Activated T-helper 17 cell treated with anti-CD3 and anti-CD28 coated beads, Interleukin-2, amount 50 U/mL, for 72 hours (primary cell): ENCODE measurements at regions not wholly inside any gene's neighbourhood (a gene's known extent, or its start where the extent isn't known, plus 50 kb on each side); places are given as distances from the start of the nearest gene placed in this dataset.

Experiments
- ATAC-seq: fragments of 150-1000 bp; cut with Tn5 transposase; replicated peaks from 2 replicates; pipeline ENCODE4 v1.10.0; 2021; ENCODE audit warnings: mild to moderate bottlenecking, moderate library complexity
- H3K27ac Mint-ChIP-seq: one replicate; pipeline ENCODE4 v1.8.0; 2022; ENCODE audit warnings: mixed read lengths
- H3K27me3 Mint-ChIP-seq: one replicate; pipeline ENCODE4 v1.8.0; 2022; ENCODE audit warnings: mixed read lengths
- H3K36me3 Mint-ChIP-seq: one replicate; pipeline ENCODE4 v1.8.0; 2022; ENCODE audit warnings: low read depth, mild to moderate bottlenecking, mixed read lengths
- H3K4me1 Mint-ChIP-seq: one replicate; pipeline ENCODE4 v1.8.0; 2022; ENCODE audit warnings: mixed read lengths
- H3K4me3 Mint-ChIP-seq: one replicate; pipeline ENCODE4 v1.8.0; 2022; ENCODE audit warnings: mild to moderate bottlenecking, mixed read lengths
- H3K9me3 Mint-ChIP-seq: one replicate; pipeline ENCODE4 v1.8.0; 2022; ENCODE audit warnings: mixed read lengths

- no peak for ATAC-seq
Observed at GRCh38 chr15:96079882-96080281, 250.6 kb upstream of the NR2F2 start.

DNA sequence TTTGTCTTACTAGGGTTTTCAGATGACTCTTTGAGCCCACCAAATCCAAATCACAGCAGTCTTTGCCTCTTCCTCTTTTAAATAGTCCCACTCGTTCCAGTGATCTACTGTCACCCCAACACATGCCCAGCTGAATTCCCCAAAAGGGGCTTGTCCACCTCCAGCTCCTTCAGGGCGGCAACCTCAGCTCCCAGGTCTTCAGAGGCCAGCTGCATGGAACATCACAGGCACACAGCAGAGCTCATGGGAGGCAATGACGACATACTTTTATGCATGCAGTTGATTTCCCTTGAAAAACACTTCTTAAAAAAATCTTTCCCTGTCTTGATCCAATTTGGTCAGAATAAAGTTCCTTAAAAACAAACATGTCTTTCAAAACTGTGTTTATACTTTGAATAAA lies 244.3 kb upstream of the NR2F2 start:
- ATAC-seq: no peak
- Mint-ChIP-seq H3K27ac (no peak overlapping the region), H3K4me3 (no peak overlapping the region), H3K9me3 (no peaks in the 10 kb centered on the region), H3K4me1 (no peaks in the 10 kb centered on the region), H3K27me3 (no peaks in the 10 kb centered on the region), H3K36me3 (no peaks in the 10 kb centered on the region)

More at GRCh38 chr15:96079882-96080281, 250.6 kb upstream of the NR2F2 start:
- Mint-ChIP-seq H3K4me1 (no peaks in the 10 kb centered on the region), H3K36me3 (no peaks in the 10 kb centered on the region), H3K27me3 (no peaks in the 10 kb centered on the region), H3K4me3 (no peak overlapping the region), H3K9me3 (no peaks in the 10 kb centered on the region), H3K27ac (no peak overlapping the region)

- Mint-ChIP-seq H3K9me3 (no peaks in the 10 kb centered on the region), H3K4me1 (no peaks in the 10 kb centered on the region), H3K36me3 (no peaks in the 10 kb centered on the region), H3K27ac (no peak overlapping the region), H3K27me3 (no peaks in the 10 kb centered on the region), H3K4me3 (no peak overlapping the region)
- no peak for ATAC-seq
Observed at GRCh38 chr15:96087180-96087884, 243.2 kb upstream of the NR2F2 start.

GRCh38 chr15:96088650-96089049 lies 241.8 kb upstream of the NR2F2 start:
- Mint-ChIP-seq H3K4me1 (no peaks in the 10 kb centered on the region), H3K36me3 (no peaks in the 10 kb centered on the region), H3K9me3 (no peaks in the 10 kb centered on the region), H3K27ac (no peak overlapping the region), H3K4me3 (no peak overlapping the region), H3K27me3 (no peaks in the 10 kb centered on the region)
- ATAC-seq: no peak

- Mint-ChIP-seq H3K4me3 (no peak overlapping the region), H3K27me3 (peaks cover 3% of the 10 kb centered on the region), H3K27ac (no peak overlapping the region), H3K36me3 (no peaks in the 10 kb centered on the region), H3K4me1 (no peaks in the 10 kb centered on the region), H3K9me3 (peaks cover 5% of the 10 kb centered on the region)
- no peak for ATAC-seq
Observed at GRCh38 chr15:96089405-96090058, 241.0 kb upstream of the NR2F2 start.

DNA sequence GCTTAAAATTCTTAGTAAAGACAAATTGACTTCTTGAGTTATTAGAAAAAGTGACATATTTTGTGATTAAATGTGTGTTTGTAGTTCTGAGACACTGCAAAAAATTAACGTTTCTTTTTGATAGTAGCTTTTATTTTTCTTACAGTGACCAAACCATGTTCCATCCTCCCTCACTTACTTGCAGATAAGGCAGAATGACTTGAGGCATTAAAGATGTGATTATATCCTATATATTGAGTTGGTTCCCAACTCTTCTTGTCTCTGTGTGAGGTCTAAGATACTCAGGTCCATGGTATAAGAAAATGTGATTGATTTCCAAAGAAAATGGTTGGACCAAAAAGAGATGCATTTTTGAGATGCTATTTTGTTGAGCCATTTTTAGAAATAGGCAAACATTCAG lies 238.3 kb upstream of the NR2F2 start:
- ATAC-seq: no peak
- Mint-ChIP-seq H3K4me1 (no peaks in the 10 kb centered on the region), H3K9me3 (peaks cover 9% of the 10 kb centered on the region), H3K4me3 (no peak overlapping the region), H3K27ac (no peak overlapping the region), H3K36me3 (no peaks in the 10 kb centered on the region), H3K27me3 (peaks cover 3% of the 10 kb centered on the region)

- Mint-ChIP-seq H3K4me1 (no peaks in the 10 kb centered on the region), H3K36me3 (no peaks in the 10 kb centered on the region), H3K9me3 (peaks cover 9% of the 10 kb centered on the region), H3K27ac (no peak overlapping the region), H3K27me3 (peaks cover 3% of the 10 kb centered on the region), H3K4me3 (no peak overlapping the region)
- ATAC-seq: no peak
Observed at GRCh38 chr15:96093063-96093462, 237.4 kb upstream of the NR2F2 start.

- Mint-ChIP-seq H3K4me1 (no peaks in the 10 kb centered on the region), H3K27me3 (peaks cover 3% of the 10 kb centered on the region), H3K36me3 (no peaks in the 10 kb centered on the region), H3K4me3 (no peak overlapping the region), H3K27ac (no peak overlapping the region), H3K9me3 (peaks cover 9% of the 10 kb centered on the region)
- no peak for ATAC-seq
Observed at GRCh38 chr15:96097661-96098060, 232.8 kb upstream of the NR2F2 start.

- no peak for ATAC-seq
- Mint-ChIP-seq H3K4me1 (no peaks in the 10 kb centered on the region), H3K27me3 (no peaks in the 10 kb centered on the region), H3K9me3 (peaks cover 7% of the 10 kb centered on the region), H3K4me3 (no peak overlapping the region), H3K36me3 (no peaks in the 10 kb centered on the region), H3K27ac (no peak overlapping the region)
Observed at GRCh38 chr15:96102631-96103030, 227.9 kb upstream of the NR2F2 start.

DNA sequence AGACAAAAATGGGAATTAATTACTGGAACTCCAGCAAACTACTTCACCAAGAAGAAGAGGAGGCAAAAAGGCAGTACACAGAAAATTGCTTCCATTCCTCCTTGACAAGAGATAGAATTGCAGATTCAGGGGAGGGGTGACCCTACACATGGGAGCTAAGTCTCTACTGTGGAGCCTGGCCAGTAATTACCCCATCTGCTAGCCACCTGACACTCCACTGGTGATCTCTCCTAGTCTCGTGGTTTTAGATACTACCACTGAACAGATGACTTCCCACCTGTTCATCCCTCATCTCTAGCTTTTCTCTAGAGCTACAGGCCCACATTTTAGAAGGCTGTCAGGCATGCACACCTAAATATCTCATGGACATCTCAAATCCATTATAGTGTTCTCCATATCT lies 224.3 kb upstream of the NR2F2 start:
- Mint-ChIP-seq H3K4me1 (no peaks in the 10 kb centered on the region), H3K4me3 (no peak overlapping the region), H3K36me3 (no peaks in the 10 kb centered on the region), H3K27me3 (no peaks in the 10 kb centered on the region), H3K27ac (no peak overlapping the region), H3K9me3 (peaks cover 7% of the 10 kb centered on the region)
- no peak for ATAC-seq

GRCh38 chr15:96106628-96107027 lies 223.9 kb upstream of the NR2F2 start:
- Mint-ChIP-seq H3K4me3 (no peak overlapping the region), H3K27me3 (no peaks in the 10 kb centered on the region), H3K27ac (no peak overlapping the region), H3K4me1 (no peaks in the 10 kb centered on the region), H3K36me3 (no peaks in the 10 kb centered on the region), H3K9me3 (peaks cover 7% of the 10 kb centered on the region)
- no peak for ATAC-seq

DNA sequence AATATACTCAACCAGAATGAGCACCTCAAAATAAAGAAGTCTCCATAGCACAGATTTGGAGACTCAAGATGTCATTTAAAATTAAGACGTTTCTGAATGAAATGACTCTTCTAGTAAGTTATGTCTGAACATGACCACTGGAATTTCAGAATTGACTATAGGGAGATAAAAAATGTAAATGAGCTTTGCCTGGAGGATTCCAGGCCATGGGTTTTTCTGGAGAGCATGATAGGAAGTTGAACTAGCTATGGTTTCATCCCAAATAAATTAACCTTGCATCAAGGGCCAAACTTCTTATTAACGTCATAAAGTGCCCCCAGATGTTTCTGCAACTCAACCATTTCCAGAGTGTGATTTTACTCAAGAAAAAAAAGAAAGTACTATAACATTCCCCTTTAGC lies 222.6 kb upstream of the NR2F2 start:
- no peaks in the 10 kb centered on the region for H3K36me3 Mint-ChIP-seq
- no peak overlapping the region for H3K27ac Mint-ChIP-seq
- H3K4me3 Mint-ChIP-seq: no peak overlapping the region
- H3K27me3 Mint-ChIP-seq: no peaks in the 10 kb centered on the region
- peaks cover 12% of the 10 kb centered on the region for H3K9me3 Mint-ChIP-seq
- no peak for ATAC-seq
- no peaks in the 10 kb centered on the region for H3K4me1 Mint-ChIP-seq

- Mint-ChIP-seq H3K4me3 (no peak overlapping the region), H3K36me3 (no peaks in the 10 kb centered on the region), H3K27me3 (no peaks in the 10 kb centered on the region), H3K27ac (no peak overlapping the region), H3K4me1 (no peaks in the 10 kb centered on the region), H3K9me3 (peaks cover 12% of the 10 kb centered on the region)
- no peak for ATAC-seq
Observed at GRCh38 chr15:96108405-96108804, 222.1 kb upstream of the NR2F2 start.

DNA sequence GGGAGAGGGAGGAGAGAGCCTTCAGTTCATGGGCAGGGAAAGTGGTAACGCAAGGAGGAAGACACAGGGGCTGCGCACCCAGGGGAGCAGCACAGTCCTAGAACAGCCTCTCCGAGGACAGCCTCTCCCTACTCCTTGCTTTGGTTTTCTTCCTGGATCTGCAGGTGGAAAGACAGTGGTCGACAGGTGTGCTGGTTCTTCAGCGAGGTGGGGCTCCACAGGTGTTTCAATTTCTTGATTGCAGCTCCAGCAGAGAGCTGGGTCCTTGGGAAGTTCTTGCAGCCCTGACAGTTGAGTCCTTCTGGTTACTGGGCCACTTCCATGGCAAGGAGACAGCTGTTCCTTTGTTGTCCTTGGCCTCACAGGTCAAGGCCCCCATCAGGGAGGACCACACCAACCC lies 220.7 kb upstream of the NR2F2 start:
- Mint-ChIP-seq H3K27me3 (no peaks in the 10 kb centered on the region), H3K4me3 (no peak overlapping the region), H3K36me3 (no peaks in the 10 kb centered on the region), H3K27ac (no peak overlapping the region), H3K9me3 (peaks cover 12% of the 10 kb centered on the region), H3K4me1 (no peaks in the 10 kb centered on the region)
- no peak for ATAC-seq

DNA sequence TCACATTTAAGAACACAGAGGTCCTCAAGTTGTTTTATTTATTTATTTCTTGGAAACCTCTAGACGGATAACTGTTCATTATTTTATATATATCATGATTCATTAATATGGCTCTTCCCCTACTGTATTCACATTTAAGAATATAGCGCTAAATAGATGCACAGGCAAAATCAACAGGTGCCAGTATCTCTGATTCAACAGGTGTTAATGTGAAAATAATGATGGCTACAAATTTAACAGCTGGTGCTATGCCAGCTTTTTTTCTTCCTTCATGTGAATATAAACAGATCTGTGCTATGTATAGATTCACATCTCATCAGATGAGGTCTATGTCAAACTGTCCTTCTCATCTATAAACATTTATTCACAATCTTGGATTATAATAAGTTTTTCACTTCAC lies 218.5 kb upstream of the NR2F2 start:
- Mint-ChIP-seq H3K9me3 (peaks cover 9% of the 10 kb centered on the region), H3K27ac (no peak overlapping the region), H3K4me1 (no peaks in the 10 kb centered on the region), H3K27me3 (peaks cover 4% of the 10 kb centered on the region), H3K4me3 (no peak overlapping the region), H3K36me3 (no peaks in the 10 kb centered on the region)
- ATAC-seq: no peak
